Ovary (tissue), 7 donors: ENCODE measurements at regions not wholly inside any gene's neighbourhood (a gene's known extent, or its start where the extent isn't known, plus 50 kb on each side); places are given as distances from the start of the nearest gene placed in this dataset.
"Not testable (repeated sequence)": the region's sequence is repeated elsewhere in the genome, so short reads cannot be mapped to it uniquely, and the experiment has no call there.

Experiments used
- DNase-seq, 5 donors: peaks; one replicate each; pipeline ENCODE4 v3.0.0-alpha.2; 2019 to 2020
- H3K27ac ChIP-seq, 2 donors: fragments of 200-600 bp; one replicate each; pipeline versions ENCODE4 v1.5.1 to v1.8.0; 2019 to 2022
- H3K27me3 ChIP-seq: fragments of 200-600 bp; one replicate; pipeline ENCODE4 v1.8.0; 2022
- H3K36me3 ChIP-seq: fragments of 200-600 bp; sonication (generic); one replicate; pipeline ENCODE4 v1.5.1; 2019
- H3K4me1 ChIP-seq: one replicate; pipeline ENCODE4 v1.8.1; 2013; ENCODE audit warnings: mild to moderate bottlenecking, moderate library complexity; ENCODE audit not compliant: insufficient read depth
- H3K4me3 ChIP-seq: fragments of 200-600 bp; sonication (generic); one replicate; pipeline ENCODE4 v1.5.1; 2017
- H3K9me3 ChIP-seq, 2 donors: fragments of 200-600 bp in 1 of 2; sonication (generic) in 1 of 2; one replicate each; pipeline versions ENCODE4 v1.5.1 to v1.8.1; 2013 to 2019; ENCODE audit warnings: mild to moderate bottlenecking in 1 of 2, moderate library complexity in 1 of 2
- CTCF ChIP-seq, 3 donors: fragments of 450-650 bp in 2 of 3; fragments of 200-600 bp in 1 of 3; IDR thresholded peaks; one replicate each; pipeline versions ENCODE4 v1.5.1 to v1.8.0; 2016 to 2022; ENCODE audit warnings: antibody characterized with exemption in 3 of 3, mild to moderate bottlenecking in 1 of 3
- EP300 ChIP-seq: sonication (generic); formaldehyde crosslinking; IDR thresholded peaks from one replicate; pipeline ENCODE4 v1.6.1; 2017; ENCODE audit warnings: antibody characterized with exemption
- POLR2A ChIP-seq: fragments of 450-650 bp; IDR thresholded peaks from one replicate; pipeline ENCODE4 v1.6.1; 2017; ENCODE audit warnings: antibody characterized with exemption, mild to moderate bottlenecking, moderate library complexity
- WGBS, 3 donors: extraction: QIAGEN DNeasy Blood & Tissue Kit in 1 of 3; methylation state at CpG; one replicate each; pipeline versions ENCODE4 v1.1.5 to v1.1.7; 2013 to 2017; 5-methylcytosine and 5-hydroxymethylcytosine counted together
- intact Hi-C, 4 donors: fragments of 100-400 bp; cut with DNase I; formaldehyde crosslinking; loops; one replicate each; pipeline versions ENCODE4 v1.11.0 to v1.15.1; 2022 to 2023
- donor health status: DM: no; HTN: no; CAD: no; lungs with moderate emphysema.
- donor health status: DM: no; HTN: no; CAD: no.
- donor health status: Bipolar disorder and iron deficiency.
- donor health status: DM: no; HTN: no; CAD: no.
- donor health status: DM: yes; HTN: yes; CAD: no.

GRCh38 chr10:124171561-124171960 is 78.2 kb upstream of the CHST15 start:
- Histone ChIP-seq H3K4me1 (peaks cover 5% of the 10 kb centered on the region), H3K36me3 (no peaks in the 10 kb centered on the region), H3K27ac (peak overlapping the region in 1 of 2 donors; percentile 87), H3K27me3 (no peaks in the 10 kb centered on the region), H3K9me3 (no peaks in the 10 kb centered on the region), H3K4me3 (no peak overlapping the region)
- WGBS, 3 donors = 82 to 90% (median 89%) methylated on average over 2 of the region's 2 CpGs
- intact Hi-C loops = loop anchor here in 1 of 4 donors (10.0 kb wide), 1 partner anchor 177 kb away; no protein-coding TSS in a partner anchor
- no peak for TF ChIP-seq EP300
- no peak for TF ChIP-seq CTCF (IDR thresholded peaks at IDR 0.05)
- no peak for TF ChIP-seq POLR2A
- DNase-seq = peak in 1 of 5 donors; percentile 11

GRCh38 chr10:124170631-124171030 is 77.2 kb upstream of the CHST15 start:
- intact Hi-C loops = loop anchor here in 1 of 4 donors (10.0 kb wide), 1 partner anchor 176 kb away; no protein-coding TSS in a partner anchor
- Histone ChIP-seq H3K27ac (no peak overlapping the region), H3K9me3 (no peaks in the 10 kb centered on the region), H3K36me3 (no peaks in the 10 kb centered on the region), H3K27me3 (no peaks in the 10 kb centered on the region), H3K4me3 (no peak overlapping the region), H3K4me1 (peaks cover 5% of the 10 kb centered on the region)
- 87 to 92% (median 91%) methylated on average over 7 of the region's 7 CpGs for WGBS, 3 donors
- peak in 1 of 5 donors; percentile 8 for DNase-seq
- TF ChIP-seq CTCF (IDR thresholded peaks at IDR 0.05) = no peak
- no peak for TF ChIP-seq POLR2A
- TF ChIP-seq EP300 = no peak

GRCh38 chr10:124168991-124169802 is 75.8 kb upstream of the CHST15 start:
- DNase-seq = peak in 1 of 5 donors; percentile 16
- no peak overlapping the region for H3K27ac ChIP-seq
- no peak for TF ChIP-seq POLR2A
- no peak for TF ChIP-seq CTCF (IDR thresholded peaks at IDR 0.05)
- no peak for TF ChIP-seq EP300
- intact Hi-C loops = no loop called here
- H3K9me3 ChIP-seq = no peaks in the 10 kb centered on the region
- no peak overlapping the region for H3K4me3 ChIP-seq
- no peaks in the 10 kb centered on the region for H3K27me3 ChIP-seq
- WGBS, 3 donors = 95 to 96% (median 95%) methylated on average over 17 of the region's 17 CpGs
- no peaks in the 10 kb centered on the region for H3K36me3 ChIP-seq
- H3K4me1 ChIP-seq = peaks cover 7% of the 10 kb centered on the region

GRCh38 chr10:124168581-124168980 is 75.2 kb upstream of the CHST15 start:
- Histone ChIP-seq H3K27ac (no peak overlapping the region), H3K4me1 (peaks cover 7% of the 10 kb centered on the region), H3K4me3 (no peak overlapping the region), H3K36me3 (no peaks in the 10 kb centered on the region), H3K9me3 (no peaks in the 10 kb centered on the region), H3K27me3 (no peaks in the 10 kb centered on the region)
- WGBS, 3 donors = 92 to 97% (median 93%) methylated on average over 5 of the region's 5 CpGs
- intact Hi-C loops = no loop called here
- TF ChIP-seq EP300 (no peak), CTCF (IDR thresholded peaks at IDR 0.05) (no peak), POLR2A (no peak)
- DNase-seq = peak in 1 of 5 donors; percentile 15

GRCh38 chr10:124167925-124168324 is 74.5 kb upstream of the CHST15 start:
- DNase-seq = peak in 1 of 5 donors; percentile 8
- intact Hi-C loops, H3K27me3 ChIP-seq, H3K4me3 ChIP-seq, H3K36me3 ChIP-seq, H3K4me1 ChIP-seq, H3K9me3 ChIP-seq, H3K27ac ChIP-seq: not testable (repeated sequence)
- WGBS, 3 donors = 91 to 96% (median 96%) methylated on average over 5 of the region's 5 CpGs
